Stimulated activated CD8-positive, alpha-beta memory T cell treated with anti-CD3 and anti-CD28 coated beads, Interleukin-12 subunit alpha, Interleukin-12 subunit beta, amount 100 ng/mL, for 1 hour (primary cell): ENCODE measurements at regions not wholly inside any gene's neighbourhood (a gene's known extent, or its start where the extent isn't known, plus 50 kb on each side); places are given as distances from the start of the nearest gene placed in this dataset.

Experiments used
- DNase-seq: peaks from one replicate; pipeline ENCODE4 v3.0.0-alpha.2; 2020; ENCODE audit warnings: low read depth

- no peak for DNase-seq
Observed at GRCh38 chr1:208419746-208420420, 175.7 kb upstream of the PLXNA2 start.

GRCh38 chr1:208420696-208421095 lies 176.5 kb upstream of the PLXNA2 start:
- DNase-seq: no peak

- no peak for DNase-seq
Observed at GRCh38 chr1:208421486-208421885, 177.3 kb upstream of the PLXNA2 start.

- no peak for DNase-seq
Observed at GRCh38 chr1:208423526-208423925, 179.3 kb upstream of the PLXNA2 start.

GRCh38 chr1:208425096-208425495 lies 180.9 kb upstream of the PLXNA2 start:
- DNase-seq: no peak

GRCh38 chr1:208430220-208430619 lies 186.0 kb upstream of the PLXNA2 start:
- DNase-seq: no peak

- no peak for DNase-seq
Observed at GRCh38 chr1:208431721-208432120, 187.5 kb upstream of the PLXNA2 start.

- no peak for DNase-seq
Observed at GRCh38 chr1:208432346-208432745, 188.2 kb upstream of the PLXNA2 start.

- DNase-seq: no peak
Observed at GRCh38 chr1:208433086-208433485, 188.9 kb upstream of the PLXNA2 start.

- DNase-seq: no peak
Observed at GRCh38 chr1:208433971-208434370, 189.8 kb upstream of the PLXNA2 start.

GRCh38 chr1:208437401-208437800 lies 193.2 kb upstream of the PLXNA2 start:
- DNase-seq: no peak

- DNase-seq: no peak
Observed at GRCh38 chr1:208438112-208438699, 194.0 kb upstream of the PLXNA2 start.

- no peak for DNase-seq
Observed at GRCh38 chr1:208445758-208446203, 201.6 kb upstream of the PLXNA2 start.

- no peak for DNase-seq
Observed at GRCh38 chr1:208446271-208446691, 202.1 kb upstream of the PLXNA2 start.

GRCh38 chr1:208448425-208448824 lies 204.2 kb upstream of the PLXNA2 start:
- DNase-seq: no peak

GRCh38 chr1:208449951-208450350 lies 205.8 kb upstream of the PLXNA2 start:
- DNase-seq: no peak

GRCh38 chr1:208450958-208451357 lies 206.8 kb upstream of the PLXNA2 start:
- DNase-seq: no peak

- DNase-seq: no peak
Observed at GRCh38 chr1:208455821-208456220, 211.6 kb upstream of the PLXNA2 start.

GRCh38 chr1:208456487-208456886 lies 212.3 kb upstream of the PLXNA2 start:
- no peak for DNase-seq

- no peak for DNase-seq
Observed at GRCh38 chr1:208460823-208461222, 216.6 kb upstream of the PLXNA2 start.

GRCh38 chr1:208461680-208462079 lies 217.5 kb upstream of the PLXNA2 start:
- DNase-seq: no peak

GRCh38 chr1:208462761-208463160 lies 218.6 kb upstream of the PLXNA2 start:
- DNase-seq: no peak

- no peak for DNase-seq
Observed at GRCh38 chr1:208465266-208465665, 221.1 kb upstream of the PLXNA2 start.
